ENCODE measurements at regions not wholly inside any gene's neighbourhood (a gene's known extent, or its start where the extent isn't known, plus 50 kb on each side); places are given as distances from the start of the nearest gene placed in this dataset.
"Not testable (repeated sequence)": the region's sequence is repeated elsewhere in the genome, so short reads cannot be mapped to it uniquely, and the experiment has no call there.

DNA sequence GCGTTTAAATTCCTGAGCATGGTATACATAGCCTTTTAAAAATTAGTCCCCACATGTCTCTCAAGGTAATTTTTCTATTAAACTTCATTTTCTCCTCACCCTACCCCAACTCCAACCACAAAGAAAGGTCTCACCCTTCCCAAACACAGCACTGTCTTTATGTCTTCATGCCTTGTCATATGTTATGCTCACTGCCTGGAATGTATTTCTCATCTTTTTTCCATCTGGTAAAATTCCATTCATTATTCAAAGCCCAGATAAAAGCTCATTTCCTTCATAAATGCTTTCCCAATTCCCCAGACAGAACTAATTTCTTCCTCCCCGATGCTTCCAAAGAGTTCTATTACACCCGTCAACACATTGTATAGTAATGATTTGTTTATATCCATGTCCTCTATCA lies 302.0 kb downstream of the ALDH8A1 start:
- no peak for DNase-seq (ENCODE audit: low read depth in 4 of 4, low spot score in 2 of 4)

DNA sequence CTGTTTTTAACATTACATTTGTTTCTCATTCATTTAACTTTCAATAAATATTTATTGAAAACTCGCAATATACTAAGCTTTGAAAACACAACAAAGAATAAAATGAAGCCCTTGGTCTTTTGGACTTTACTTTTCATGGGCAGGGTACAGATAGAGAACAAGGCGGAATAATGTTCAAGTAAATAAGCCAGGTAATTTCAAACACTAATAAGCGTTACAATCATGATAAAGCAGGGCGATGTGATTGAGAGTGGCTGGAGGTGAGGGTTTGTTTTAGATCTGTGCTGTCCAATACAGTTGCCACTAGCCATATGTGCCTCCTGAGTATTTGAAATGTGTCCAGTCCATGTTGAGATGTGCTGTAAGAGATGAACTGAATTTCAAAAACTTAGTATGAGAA lies 307.1 kb downstream of the ALDH8A1 start:
- DNase-seq (ENCODE audit: low read depth in 4 of 4, low spot score in 2 of 4) = no peak

DNA sequence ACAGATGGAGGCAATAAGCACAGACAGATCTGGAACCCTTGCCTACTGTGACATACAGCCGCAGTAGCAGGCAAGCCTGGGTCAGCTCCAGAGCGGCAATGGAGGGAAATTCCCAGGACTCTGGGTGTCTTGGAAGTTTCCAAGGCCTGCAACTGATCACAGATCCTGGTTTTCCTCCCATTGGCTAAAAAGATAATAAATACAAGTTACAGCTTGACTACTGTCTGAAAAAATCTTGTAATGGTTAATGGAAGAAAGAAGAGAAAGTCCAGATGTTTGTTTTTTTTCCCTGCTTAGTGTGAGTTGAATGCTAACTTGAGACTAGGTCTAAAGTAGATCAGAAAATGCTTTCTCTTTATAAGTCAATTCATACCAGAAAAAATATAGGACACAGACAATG lies 307.6 kb downstream of the ALDH8A1 start:
- DNase-seq (ENCODE audit: low read depth in 4 of 4, low spot score in 2 of 4) = peak in 3 of 4 donors; percentile 20 to 43 (median 40)

DNA sequence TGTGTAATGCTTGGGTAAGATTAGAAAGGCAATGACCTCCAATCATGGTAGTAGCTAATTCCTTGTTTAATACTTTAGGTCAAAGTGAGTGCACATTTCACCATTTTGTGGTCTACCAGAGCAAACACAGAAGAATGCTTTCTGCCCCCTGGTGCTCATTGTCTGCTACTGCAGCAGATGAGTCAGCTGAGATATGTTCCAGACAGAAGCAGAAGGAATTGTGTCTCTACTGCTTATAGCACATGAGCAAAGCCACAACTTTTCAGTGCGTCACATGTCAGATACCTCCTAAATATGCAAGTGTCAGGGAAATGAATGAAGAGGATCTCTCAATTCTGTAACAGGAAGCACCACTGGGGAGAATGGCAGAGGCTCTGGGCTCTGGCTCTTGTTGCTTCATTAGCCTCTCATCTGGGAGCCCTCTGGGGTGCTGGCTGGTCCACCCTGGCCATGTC lies 308.9 kb downstream of the ALDH8A1 start:
- DNase-seq (ENCODE audit: low read depth in 4 of 4, low spot score in 2 of 4) = peak in 3 of 4 donors; percentile 9 to 44 (median 18)

DNA sequence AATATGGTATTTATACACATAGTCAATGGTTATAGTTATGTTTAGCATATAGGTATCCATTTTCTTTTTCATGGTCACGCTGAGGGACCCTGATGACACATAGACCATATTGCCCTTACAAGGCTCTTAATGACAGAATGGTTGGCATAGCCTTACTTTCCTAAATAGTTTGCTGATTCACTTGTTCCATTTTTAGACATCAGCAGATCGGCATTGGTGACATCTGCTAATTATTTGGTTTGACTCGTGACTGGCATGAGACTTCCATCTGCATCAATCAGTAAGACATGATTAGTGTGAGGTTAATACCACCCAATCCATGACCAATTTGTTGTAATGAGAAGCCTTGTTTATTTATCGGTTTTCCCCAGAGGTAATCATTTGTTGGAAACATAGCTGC lies 309.7 kb downstream of the ALDH8A1 start:
- no peak for DNase-seq (ENCODE audit: low read depth in 4 of 4, low spot score in 2 of 4)

DNA sequence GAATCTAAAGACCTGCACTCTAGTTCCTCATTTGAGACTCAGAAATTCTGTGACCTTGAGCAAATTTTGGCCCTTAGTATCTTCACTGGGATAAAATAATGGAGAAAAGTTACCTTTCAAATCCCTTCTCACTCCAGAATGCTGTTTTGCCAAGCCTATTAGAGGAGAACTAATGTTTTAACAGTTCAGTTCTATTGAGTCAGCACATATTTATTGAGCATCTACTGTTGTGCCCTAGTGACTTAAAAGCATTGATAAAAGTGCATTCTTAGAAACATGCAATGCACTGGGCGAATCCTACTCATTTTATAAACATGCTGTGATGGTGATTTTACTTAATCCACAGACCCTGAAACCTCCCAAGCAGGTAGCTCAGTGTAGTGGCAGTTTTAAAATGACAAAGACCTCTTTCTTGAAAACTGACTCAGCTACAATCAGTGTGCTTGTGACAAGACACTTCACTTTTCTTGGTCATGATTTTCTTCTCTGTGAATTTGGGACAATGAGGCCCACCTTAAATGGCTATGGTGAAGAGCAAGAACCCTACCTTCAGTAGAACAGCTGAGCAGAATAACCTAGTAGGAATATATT lies 312.0 kb downstream of the ALDH8A1 start:
- DNase-seq (ENCODE audit: low read depth in 4 of 4, low spot score in 2 of 4) = no peak

DNA sequence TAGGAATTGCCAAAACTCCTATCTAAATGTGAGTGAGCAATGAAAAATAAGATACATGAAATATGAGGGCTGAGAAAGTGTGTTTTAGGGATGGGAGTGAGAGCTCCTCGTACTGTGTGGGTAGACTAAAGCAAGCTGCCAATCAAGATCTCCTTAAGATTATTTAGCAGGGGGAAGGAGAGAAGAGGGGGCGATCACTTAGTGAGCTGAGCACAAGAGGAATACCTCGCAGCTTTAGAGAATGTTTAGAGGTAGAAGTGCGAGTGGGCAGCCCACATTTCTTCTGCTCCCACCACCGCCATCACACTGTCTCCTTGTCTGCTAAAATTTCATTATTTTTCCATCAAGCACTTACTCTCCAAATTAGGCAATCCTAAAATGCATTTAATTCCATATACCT lies 312.6 kb downstream of the ALDH8A1 start:
- DNase-seq (ENCODE audit: low read depth in 4 of 4, low spot score in 2 of 4) = no peak

DNA sequence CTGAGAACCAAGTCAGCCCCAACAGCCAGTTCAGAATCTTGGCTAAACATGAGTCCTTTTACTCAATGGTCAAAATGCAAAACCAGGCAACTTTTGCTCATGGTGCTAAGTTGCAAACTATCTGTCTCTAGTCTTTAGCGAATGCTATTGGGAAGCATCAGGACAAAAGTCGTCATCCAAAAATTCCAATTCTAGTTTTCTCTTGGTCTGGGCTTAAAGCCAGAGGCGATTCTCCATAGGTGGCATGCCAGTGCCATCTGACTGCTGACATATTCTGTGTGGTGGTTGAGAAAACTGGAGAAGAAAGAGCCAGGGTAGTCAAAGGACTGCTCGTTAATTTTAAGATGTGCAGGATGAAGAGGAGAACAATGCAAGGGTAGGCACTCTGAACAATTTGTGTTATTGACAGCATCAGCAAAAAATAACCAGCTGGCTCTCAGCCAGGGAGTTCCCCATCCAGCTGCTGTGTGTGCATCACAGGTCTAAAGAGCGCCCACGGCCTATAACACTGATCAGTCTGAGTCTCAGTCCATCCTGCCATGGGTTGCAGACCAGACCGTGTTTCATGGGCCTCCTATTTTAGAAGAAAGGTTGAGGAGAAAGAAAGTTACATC lies 313.6 kb downstream of the ALDH8A1 start:
- no peak for DNase-seq (ENCODE audit: low read depth in 4 of 4, low spot score in 2 of 4)

DNA sequence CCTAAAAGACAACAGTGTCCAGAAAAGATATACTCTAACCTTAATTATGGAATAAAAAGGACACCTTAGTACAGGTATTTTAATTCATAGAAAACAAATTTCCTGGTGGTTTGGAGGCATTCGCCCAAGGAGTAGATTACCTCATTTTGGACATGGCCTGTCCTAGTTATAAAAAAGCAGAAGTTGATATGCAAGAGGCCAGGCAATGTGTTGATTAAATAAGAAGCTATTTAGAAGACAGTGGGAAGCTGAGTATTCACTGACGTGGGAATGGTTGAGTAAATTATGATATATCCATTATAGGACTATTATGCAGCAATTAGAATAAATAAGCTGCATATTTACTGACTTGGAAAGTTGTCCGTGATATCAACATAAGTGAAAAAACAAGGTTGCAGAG lies 314.9 kb downstream of the ALDH8A1 start:
- DNase-seq (ENCODE audit: low read depth in 4 of 4, low spot score in 2 of 4) = no peak

DNA sequence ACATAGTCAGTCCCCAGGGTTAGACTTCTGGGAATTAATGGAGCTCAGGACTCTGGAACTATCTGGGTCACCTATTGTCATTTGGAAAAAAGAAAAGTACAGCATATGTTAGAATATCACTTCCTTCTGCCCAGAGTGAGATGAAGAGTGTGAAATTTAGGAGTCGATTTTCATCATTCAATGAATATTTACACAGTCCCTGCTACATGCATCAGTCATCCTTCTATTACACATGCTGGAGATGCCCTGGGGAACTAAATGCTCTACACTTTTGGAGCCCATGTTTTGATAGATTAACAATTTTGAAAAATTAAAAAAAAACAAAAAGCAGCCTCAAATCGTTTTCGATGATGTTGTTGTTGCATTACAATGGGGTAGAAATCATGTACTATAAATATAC lies 315.4 kb downstream of the ALDH8A1 start:
- DNase-seq (ENCODE audit: low read depth in 4 of 4, low spot score in 2 of 4) = no peak

DNA sequence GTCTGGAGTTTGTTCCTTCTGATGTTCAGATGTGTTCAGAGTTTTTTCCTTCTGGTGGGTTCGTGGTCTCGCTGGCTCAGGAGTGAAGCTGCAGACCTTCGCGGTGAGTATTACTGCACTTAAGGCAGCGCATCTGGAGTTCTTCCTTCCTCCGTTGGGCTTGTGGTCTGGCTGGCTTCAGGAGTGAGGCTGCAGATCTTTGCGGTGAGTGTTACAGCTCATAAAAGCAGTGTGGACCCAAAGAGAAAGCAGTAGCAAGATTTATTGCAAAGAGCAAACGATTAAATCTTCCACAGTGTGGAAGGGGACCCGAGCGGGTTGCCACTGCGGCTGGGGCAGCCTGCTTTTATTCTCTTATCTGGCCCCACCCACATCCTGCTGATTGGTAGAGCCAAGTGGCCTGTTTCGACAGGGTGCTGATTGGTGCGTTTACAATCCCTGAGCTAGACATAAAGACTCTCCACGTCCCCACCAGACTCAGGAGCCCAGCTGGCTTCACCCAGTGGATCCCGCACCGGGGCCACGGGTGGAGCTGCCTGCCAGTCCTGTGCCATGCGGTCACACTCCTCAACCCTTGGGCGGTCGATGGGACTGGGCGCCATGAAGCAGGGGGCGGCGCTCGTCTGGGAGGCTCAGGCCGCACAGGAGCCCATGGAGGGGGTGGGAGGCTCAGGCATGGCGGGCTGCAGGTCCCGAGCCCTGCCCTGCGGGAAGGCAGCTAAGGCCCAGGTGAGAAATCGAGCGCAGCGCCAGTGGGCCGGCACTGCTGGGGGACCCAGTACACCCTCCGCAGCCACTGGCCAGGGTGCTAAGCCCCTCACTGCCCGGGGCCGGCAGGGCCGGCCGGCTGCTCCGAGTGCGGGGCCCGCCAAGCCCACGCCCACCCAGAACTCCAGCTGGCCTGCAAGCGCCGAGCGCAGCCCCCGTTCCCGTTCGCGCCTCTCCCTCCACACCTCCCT lies 315.3 kb upstream of the SGK1 start:
- not testable (repeated sequence) for DNase-seq (ENCODE audit: low read depth in 4 of 4, low spot score in 2 of 4)

DNA sequence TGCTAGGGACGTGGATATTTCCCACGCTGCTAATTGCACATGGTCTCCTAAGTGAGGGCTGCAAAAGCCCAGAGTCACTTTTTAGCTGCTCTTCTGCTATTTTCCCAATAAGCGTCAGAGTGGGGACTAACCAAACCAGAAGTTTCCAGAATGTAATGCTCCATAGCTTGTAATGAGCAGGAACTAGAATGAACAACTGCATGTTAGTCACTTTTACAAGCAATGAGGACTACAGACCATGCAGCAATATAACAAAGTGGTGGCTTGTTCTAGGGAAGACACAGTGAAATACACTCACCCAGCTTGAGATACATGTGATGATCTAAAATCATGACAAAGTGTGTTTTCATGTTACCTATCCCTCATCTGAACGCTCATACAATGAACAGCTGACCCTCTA lies 314.1 kb upstream of the SGK1 start:
- no peak for DNase-seq (ENCODE audit: low read depth in 4 of 4, low spot score in 2 of 4)

DNA sequence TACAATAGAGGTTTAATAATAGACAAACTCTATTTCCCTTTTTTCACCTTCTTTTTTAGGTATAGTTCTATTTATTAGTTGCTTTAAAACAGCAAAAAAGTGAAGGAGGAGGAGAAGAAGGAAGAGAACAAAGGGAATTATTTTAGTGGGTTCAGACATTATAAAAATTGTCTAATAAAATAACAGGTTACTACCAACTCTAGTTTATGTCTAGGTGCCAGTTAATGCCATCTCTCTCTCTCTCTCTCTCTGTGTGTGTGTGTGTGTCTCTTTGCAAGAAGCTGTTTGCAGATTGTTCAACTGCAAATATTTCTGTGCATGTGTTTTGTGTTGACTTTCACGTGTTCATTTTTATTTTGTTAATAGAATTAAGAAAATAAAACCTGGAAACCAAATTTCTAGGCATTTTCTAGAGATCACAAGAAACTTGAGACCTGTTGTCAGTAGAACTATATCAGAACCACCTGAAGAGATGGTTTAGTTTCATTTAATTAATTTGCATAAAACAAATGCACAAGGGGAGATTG lies 313.5 kb upstream of the SGK1 start:
- no peak for DNase-seq (ENCODE audit: low read depth in 4 of 4, low spot score in 2 of 4)

DNA sequence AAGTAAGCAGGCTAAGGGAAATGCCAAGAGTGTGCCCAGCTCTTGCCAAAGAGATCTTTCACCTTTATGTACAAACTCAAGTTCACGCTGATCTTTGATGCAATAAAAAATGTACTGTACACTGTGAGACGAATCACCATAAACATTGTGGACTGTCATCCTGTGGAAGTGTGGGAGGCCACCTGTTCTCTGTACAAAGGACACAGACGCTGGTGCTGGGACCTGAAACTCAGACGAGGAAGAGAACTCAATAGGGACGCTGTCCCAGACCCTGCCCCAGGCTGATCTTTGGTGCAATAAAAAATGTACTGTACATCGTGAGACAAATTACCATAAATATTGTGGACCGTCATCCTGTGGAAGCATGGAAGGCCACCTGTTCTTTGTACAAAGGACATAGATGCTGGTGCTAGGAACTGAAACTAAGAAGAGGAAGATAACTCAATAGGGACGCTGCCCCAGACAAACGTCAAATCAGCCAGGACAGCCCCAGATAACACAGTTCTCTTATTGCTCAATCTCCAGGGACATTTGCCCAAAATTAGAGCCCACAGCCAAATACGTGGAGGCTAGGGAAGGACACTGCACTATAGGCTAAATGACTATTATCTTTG lies 312.7 kb upstream of the SGK1 start:
- DNase-seq (ENCODE audit: low read depth in 4 of 4, low spot score in 2 of 4) = no peak

DNA sequence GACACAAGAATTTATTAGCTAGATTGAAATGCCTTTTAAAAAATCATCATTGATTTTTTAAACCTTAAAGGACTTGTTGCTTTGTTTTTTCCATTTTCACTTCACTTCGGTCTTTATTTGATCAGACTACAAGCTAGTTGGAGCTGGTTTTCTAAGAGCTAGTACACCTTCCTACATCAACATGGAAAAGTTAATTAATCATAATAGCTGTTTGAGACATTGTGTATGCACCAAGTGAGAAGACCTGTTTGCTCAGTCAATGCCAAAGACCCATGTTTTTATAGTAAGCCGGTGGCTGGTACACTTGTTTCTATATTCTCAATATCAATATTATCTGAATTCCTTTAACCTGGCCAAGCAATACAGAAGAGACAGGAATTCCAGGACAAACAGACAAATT lies 310.2 kb upstream of the SGK1 start:
- DNase-seq (ENCODE audit: low read depth in 4 of 4, low spot score in 2 of 4) = no peak

DNA sequence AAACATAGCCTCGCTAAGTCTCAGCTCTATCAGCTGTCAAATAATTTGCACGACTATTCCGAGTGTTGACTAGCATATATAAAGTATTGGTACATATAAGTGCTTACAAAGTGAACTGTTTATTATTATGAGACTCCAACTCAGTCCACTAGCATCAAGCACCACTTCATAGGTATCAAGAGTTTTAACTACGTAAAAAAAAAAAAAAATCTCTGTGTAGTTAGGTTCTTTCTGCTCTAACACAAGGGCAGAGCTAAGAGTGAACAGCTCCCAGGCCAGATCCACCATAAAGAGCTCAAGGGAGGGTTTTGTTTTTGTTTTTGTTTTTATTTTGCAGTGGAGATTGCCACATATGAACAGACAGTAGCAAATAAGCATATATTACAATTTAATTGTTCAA lies 309.8 kb upstream of the SGK1 start:
- no peak for DNase-seq (ENCODE audit: low read depth in 4 of 4, low spot score in 2 of 4)

DNA sequence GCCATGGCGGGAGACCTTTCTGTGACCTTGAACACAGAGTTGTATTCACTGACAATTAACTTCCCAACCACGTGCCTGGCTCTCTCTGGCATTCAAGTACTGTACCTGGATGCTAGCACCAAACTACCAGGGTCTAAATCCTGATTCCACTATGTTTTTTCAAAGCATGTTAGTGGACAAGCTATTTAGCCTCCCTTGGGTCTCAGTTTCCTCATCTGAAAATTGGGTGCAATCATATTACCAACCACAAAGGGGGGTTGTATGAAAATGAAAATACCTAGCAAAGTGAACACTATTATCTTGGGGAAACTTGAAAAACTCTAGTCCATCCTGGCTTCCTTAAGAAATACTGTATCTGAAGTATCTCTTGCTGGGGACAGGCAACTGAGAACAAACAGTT lies 308.7 kb upstream of the SGK1 start:
- no peak for DNase-seq (ENCODE audit: low read depth in 4 of 4, low spot score in 2 of 4)

DNA sequence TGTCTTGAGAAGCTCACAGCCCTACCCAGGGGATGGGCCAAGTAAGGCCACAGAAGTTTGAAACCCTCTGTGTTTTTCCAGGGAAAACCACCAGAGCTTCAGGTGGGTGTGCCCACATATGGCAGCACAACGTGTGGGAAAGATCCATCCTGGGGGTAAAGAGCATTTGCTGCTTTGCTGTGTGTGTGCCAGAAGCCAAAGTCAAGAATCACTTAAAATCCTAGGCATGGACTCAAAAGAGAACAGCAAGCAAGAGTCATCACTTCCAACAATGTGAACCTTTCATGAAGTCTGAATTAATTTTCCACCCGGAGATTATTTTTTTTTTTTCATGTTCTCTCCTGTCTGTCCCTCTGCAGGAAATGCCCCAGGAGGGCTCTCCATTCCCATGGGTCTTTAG lies 308.2 kb upstream of the SGK1 start:
- no peak for DNase-seq (ENCODE audit: low read depth in 4 of 4, low spot score in 2 of 4)

DNA sequence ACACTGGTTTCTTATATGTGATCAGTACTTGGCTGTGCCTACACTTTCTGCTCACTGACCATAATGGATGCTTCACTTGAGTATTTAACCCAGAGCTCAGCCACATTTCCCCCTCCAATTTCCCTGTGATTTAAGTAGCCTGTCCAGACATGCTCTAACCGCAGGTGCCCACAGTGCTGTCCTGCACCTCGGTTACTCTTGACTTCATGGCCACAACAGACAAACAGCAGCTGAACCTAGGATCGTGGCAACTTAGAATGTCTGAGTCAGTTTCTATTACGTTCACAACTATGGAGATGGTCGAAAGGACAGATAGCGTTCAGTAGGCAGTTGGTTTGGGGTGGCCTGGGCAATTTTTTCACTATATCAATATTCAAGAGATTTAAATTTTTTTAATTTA lies 306.9 kb upstream of the SGK1 start:
- DNase-seq (ENCODE audit: low read depth in 4 of 4, low spot score in 2 of 4) = no peak

DNA sequence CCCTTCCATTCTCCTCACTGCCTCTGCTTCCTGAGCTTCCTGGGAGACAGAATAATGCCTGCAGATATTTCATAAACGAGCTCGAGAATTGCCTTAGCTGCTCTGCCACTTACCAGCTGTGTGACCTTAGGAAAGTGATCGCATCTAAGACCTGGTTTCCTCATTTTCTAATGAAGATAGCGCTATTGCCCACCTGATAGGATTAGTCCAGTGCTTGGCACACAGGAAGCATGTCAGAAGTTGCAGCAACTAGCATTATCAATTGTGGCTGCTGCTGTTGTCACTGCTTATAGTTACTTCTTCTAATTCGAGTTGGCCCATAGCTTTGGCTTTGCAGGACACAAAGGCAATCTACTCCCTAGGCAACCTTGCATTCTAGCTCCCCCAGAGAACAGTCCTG lies 305.5 kb upstream of the SGK1 start:
- no peak for DNase-seq (ENCODE audit: low read depth in 4 of 4, low spot score in 2 of 4)
